H1 (cell line): ENCODE measurements at regions not wholly inside any gene's neighbourhood (a gene's known extent, or its start where the extent isn't known, plus 50 kb on each side); places are given as distances from the start of the nearest gene placed in this dataset.

Experiments
- ASH2L ChIP-seq: fragments of 200-600, 300-600 bp; sonication (generic); IDR thresholded peaks from one replicate; pipeline ENCODE4 v1.7.1; 2017; ENCODE audit warnings: low read length
- ATF2 ChIP-seq: IDR thresholded peaks from 2 replicates; pipeline ENCODE4 v1.6.1; 2012; ENCODE audit warnings: low read length, inconsistent platforms
- CHD1 ChIP-seq: IDR thresholded peaks from 2 replicates; pipeline ENCODE4 v1.6.1; 2012; ENCODE audit warnings: low read depth, low read length, improper control_type of control experiment
- EZH2 ChIP-seq: fragments of 200-600 bp; sonication (generic); IDR thresholded peaks from 2 replicates; pipeline ENCODE4 v1.7.1; 2012; ENCODE audit warnings: low read depth, mild to moderate bottlenecking, moderate library complexity, low read length, inconsistent platforms; ENCODE audit not compliant: severe bottlenecking
- GABPA ChIP-seq: IDR thresholded peaks from 2 replicates; pipeline ENCODE4 v1.6.1; 2011; ENCODE audit warnings: mild to moderate bottlenecking, low read length, moderate library complexity, borderline replicate concordance; ENCODE audit not compliant: insufficient read depth
- NANOG ChIP-seq: IDR thresholded peaks from 2 replicates; pipeline ENCODE4 v1.6.1; 2011; ENCODE audit warnings: low read length, low read depth, mild to moderate bottlenecking, inconsistent platforms; ENCODE audit not compliant: insufficient read depth, poor library complexity, severe bottlenecking
- NRF1 ChIP-seq: IDR thresholded peaks from 2 replicates; pipeline ENCODE4 v1.6.1; 2011; ENCODE audit warnings: mild to moderate bottlenecking, low read depth, low read length, improper control_type of control experiment
- TEAD4 ChIP-seq: IDR thresholded peaks from 2 replicates; pipeline ENCODE4 v1.6.1; 2012; ENCODE audit warnings: low read depth, low read length, inconsistent platforms, mixed read lengths

GRCh38 chr19:13623716-13624710 is 117.7 kb upstream of the CACNA1A start (continued):
- TF ChIP-seq NANOG (no peak), CHD1 (no peak), ATF2 (no peak), NRF1 (no peak), GABPA (no peak), EZH2 (no peak), TEAD4 (no peak), ASH2L (no peak)
